DOHH2 (cell line): ENCODE measurements at regions not wholly inside any gene's neighbourhood (a gene's known extent, or its start where the extent isn't known, plus 50 kb on each side); places are given as distances from the start of the nearest gene placed in this dataset.

Source experiments
- H3F3A ChIP-seq: fragments of 200-600 bp; sonication (generic), shearing (Covaris generic); 2 replicates; pipeline ENCODE4 v1.6.0; 2016; ENCODE audit warnings: antibody characterized with exemption, mild to moderate bottlenecking; ENCODE audit not compliant: control insufficient read depth, insufficient read depth
- H3K27ac ChIP-seq: fragments of 200-600 bp; sonication (generic); 2 replicates; pipeline ENCODE4 v1.5.1; 2014; ENCODE audit warnings: low read depth, mild to moderate bottlenecking, low read length, moderate library complexity
- H3K27me3 ChIP-seq: fragments of 200-600 bp; sonication (generic); 2 replicates; pipeline ENCODE4 v1.6.1; 2014; ENCODE audit warnings: mild to moderate bottlenecking, low read length, mixed read lengths; ENCODE audit not compliant: control insufficient read depth
- H3K36me3 ChIP-seq: fragments of 200-600 bp; sonication (generic); 2 replicates; pipeline ENCODE4 v1.6.1; 2014; ENCODE audit warnings: mild to moderate bottlenecking, low read length, moderate library complexity, mixed read lengths; ENCODE audit not compliant: control insufficient read depth
- H3K4me1 ChIP-seq: fragments of 200-600 bp; sonication (generic); 2 replicates; pipeline ENCODE4 v1.6.1; 2014; ENCODE audit warnings: mild to moderate bottlenecking, low read length, mixed read lengths; ENCODE audit not compliant: control insufficient read depth
- H3K4me2 ChIP-seq: fragments of 200-600 bp; sonication (generic); 2 replicates; pipeline ENCODE4 v1.6.0; 2014; ENCODE audit warnings: mild to moderate bottlenecking, low read length, moderate library complexity
- H3K4me3 ChIP-seq: fragments of 200-600 bp; sonication (generic); 2 replicates; pipeline ENCODE4 v1.5.1; 2014; ENCODE audit warnings: mild to moderate bottlenecking, low read length, mixed read lengths
- H3K79me2 ChIP-seq: fragments of 200-600 bp; sonication (generic); 2 replicates; pipeline ENCODE4 v1.6.1; 2014; ENCODE audit warnings: mild to moderate bottlenecking, low read length, mixed read lengths; ENCODE audit not compliant: control insufficient read depth
- H3K9me2 ChIP-seq: fragments of 200-600 bp; sonication (generic); replicated peaks from 2 replicates; pipeline ENCODE4 v1.6.1; 2014; ENCODE audit warnings: mild to moderate bottlenecking, low read length, mixed read lengths; ENCODE audit not compliant: control insufficient read depth
- H3K9me3 ChIP-seq: fragments of 200-600 bp; sonication (generic); 2 replicates; pipeline ENCODE4 v1.6.1; 2014; ENCODE audit warnings: antibody characterized with exemption, low read length, mixed read lengths; ENCODE audit not compliant: control insufficient read depth, insufficient read depth
- H4K20me1 ChIP-seq: fragments of 200-600 bp; sonication (generic); 2 replicates; pipeline ENCODE4 v1.6.0; 2014; ENCODE audit warnings: low read depth, mild to moderate bottlenecking, antibody characterized with exemption, low read length, moderate library complexity; ENCODE audit not compliant: control insufficient read depth, insufficient read depth
- EZH2phosphoT487 ChIP-seq: fragments of 200-600 bp; sonication (generic); IDR thresholded peaks from 2 replicates; pipeline ENCODE4 v1.6.1; 2017; ENCODE audit warnings: borderline replicate concordance, mild to moderate bottlenecking, antibody characterized with exemption, low read length, moderate library complexity, mixed read lengths
- TF ChIP-seq, protein P1 (sequence below): fragments of 200-600 bp; sonication (generic); IDR thresholded peaks from one replicate; pipeline ENCODE4 v1.5.1; 2014; ENCODE audit warnings: antibody characterized with exemption, mild to moderate bottlenecking, low read depth, low read length; ENCODE audit not compliant: poor library complexity, severe bottlenecking

DNA sequence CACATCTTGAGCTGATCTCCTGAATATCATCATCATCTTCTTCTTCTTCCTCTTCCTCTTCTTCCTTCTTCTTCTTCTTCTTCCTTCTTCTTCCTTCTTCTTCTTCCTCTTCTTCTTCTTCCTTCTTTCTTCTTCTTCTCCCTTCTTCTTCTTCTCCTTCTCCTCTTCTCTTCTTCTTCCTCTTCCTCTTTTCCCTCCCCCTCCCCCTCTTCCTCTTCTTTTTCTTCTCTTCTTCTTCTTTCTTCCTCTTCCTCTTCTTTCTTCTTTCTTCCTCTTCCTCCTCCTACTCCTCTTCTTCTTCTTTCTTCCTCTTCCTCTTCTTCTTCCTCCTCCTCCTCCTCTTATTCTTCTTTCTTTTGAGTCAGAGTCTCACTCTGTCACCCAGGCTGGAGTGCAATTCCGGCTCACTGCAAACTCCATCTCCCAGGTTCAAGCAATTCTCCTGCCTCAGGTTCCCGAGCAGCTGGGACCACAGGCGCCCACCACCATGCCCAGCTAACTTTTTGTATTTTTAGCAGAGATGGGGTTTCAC is 197.9 kb upstream of the NANOGP8 start:
- TF ChIP-seq EZH2phosphoT487, result no peak
- TF ChIP-seq, protein P1, sequence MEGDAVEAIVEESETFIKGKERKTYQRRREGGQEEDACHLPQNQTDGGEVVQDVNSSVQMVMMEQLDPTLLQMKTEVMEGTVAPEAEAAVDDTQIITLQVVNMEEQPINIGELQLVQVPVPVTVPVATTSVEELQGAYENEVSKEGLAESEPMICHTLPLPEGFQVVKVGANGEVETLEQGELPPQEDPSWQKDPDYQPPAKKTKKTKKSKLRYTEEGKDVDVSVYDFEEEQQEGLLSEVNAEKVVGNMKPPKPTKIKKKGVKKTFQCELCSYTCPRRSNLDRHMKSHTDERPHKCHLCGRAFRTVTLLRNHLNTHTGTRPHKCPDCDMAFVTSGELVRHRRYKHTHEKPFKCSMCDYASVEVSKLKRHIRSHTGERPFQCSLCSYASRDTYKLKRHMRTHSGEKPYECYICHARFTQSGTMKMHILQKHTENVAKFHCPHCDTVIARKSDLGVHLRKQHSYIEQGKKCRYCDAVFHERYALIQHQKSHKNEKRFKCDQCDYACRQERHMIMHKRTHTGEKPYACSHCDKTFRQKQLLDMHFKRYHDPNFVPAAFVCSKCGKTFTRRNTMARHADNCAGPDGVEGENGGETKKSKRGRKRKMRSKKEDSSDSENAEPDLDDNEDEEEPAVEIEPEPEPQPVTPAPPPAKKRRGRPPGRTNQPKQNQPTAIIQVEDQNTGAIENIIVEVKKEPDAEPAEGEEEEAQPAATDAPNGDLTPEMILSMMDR, result no peak
- Histone ChIP-seq H3K79me2 (no peaks in the 10 kb centered on the region), H3K4me3 (no peak overlapping the region), H3K27me3 (no peaks in the 10 kb centered on the region), H3K4me1 (no peaks in the 10 kb centered on the region), H3K9me2 (no peaks in the 10 kb centered on the region), H3K4me2 (no peak overlapping the region), H4K20me1 (no peaks in the 10 kb centered on the region), H3K9me3 (peaks cover 2% of the 10 kb centered on the region; the same call in 1 of the 2 replicates), H3K27ac (no peak overlapping the region), H3F3A (no peaks in the 10 kb centered on the region), H3K36me3 (no peaks in the 10 kb centered on the region)

DNA sequence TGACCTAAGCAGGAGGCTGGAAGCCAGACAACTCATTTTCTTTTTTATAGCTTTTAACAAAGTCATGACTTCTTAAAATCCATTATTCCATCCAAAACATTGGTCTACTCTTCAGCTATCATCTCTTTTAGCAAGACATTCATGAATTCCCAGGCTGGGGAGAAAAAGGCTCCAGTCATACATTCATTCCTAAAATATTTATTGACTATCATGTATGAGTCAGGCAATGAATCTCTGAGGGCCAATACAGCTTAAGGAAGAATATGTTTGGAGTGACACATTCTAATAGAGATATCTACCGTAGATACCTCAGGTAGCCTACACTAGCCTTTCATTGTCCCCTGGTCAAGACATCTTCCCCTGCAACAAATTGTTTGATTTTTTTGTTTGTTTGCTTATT is 196.4 kb upstream of the NANOGP8 start:
- H3K27ac ChIP-seq, result no peak overlapping the region
- TF ChIP-seq EZH2phosphoT487, result no peak
- TF ChIP-seq, protein P1, result no peak
- H3F3A ChIP-seq, result no peaks in the 10 kb centered on the region
- no peak overlapping the region for H3K4me3 ChIP-seq
- H3K9me2 ChIP-seq, result no peaks in the 10 kb centered on the region
- no peaks in the 10 kb centered on the region for H3K79me2 ChIP-seq
- H3K4me1 ChIP-seq, result no peaks in the 10 kb centered on the region
- no peaks in the 10 kb centered on the region for H3K27me3 ChIP-seq
- H3K9me3 ChIP-seq, result peaks cover 11% of the 10 kb centered on the region; the same call in 1 of the 2 replicates
- H3K4me2 ChIP-seq, result no peak overlapping the region
- no peaks in the 10 kb centered on the region for H4K20me1 ChIP-seq
- H3K36me3 ChIP-seq, result no peaks in the 10 kb centered on the region

DNA sequence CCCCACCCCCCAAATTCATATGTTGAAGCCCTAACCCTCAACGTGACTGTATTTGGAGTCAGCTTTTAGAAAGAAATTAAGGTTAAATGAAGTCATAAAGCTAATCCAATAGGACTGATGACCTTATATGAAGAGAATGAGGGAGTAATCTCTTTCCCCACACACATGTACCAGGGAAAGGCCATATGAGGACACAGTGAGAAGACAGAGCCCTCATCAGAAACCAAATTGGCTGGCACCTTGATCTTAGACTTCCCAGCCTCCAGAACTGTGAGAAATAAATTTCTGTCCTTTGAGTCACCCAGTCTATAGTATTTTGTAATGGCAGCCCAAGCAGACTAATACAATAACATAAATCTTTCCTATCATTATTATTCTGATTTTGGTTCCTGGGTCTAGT is 194.7 kb upstream of the NANOGP8 start:
- Histone ChIP-seq H3K36me3 (no peaks in the 10 kb centered on the region), H3K4me3 (no peak overlapping the region), H3K9me3 (peaks cover 11% of the 10 kb centered on the region; the same call in 1 of the 2 replicates), H3K27me3 (no peaks in the 10 kb centered on the region), H3K9me2 (no peaks in the 10 kb centered on the region), H4K20me1 (no peaks in the 10 kb centered on the region), H3K79me2 (no peaks in the 10 kb centered on the region), H3F3A (no peaks in the 10 kb centered on the region), H3K4me1 (no peaks in the 10 kb centered on the region), H3K27ac (no peak overlapping the region), H3K4me2 (no peak overlapping the region)
- TF ChIP-seq EZH2phosphoT487, result no peak
- TF ChIP-seq, protein P1, result no peak
